Smooth muscle cell (in vitro differentiated cells): ENCODE measurements at regions not wholly inside any gene's neighbourhood (a gene's known extent, or its start where the extent isn't known, plus 50 kb on each side); places are given as distances from the start of the nearest gene placed in this dataset.

Source experiments
- DNase-seq: peaks from one replicate; lab custom pipeline; 2025; ENCODE audit not compliant: unreplicated experiment; lab: John Stamatoyannopoulos, UW
- H2AFZ ChIP-seq: fragments of 200-600 bp; sonication (generic); 2 replicates; pipeline ENCODE4 v1.6.0; 2016; ENCODE audit warnings: antibody characterized with exemption, low read depth, mild to moderate bottlenecking
- H3F3A ChIP-seq: fragments of 200-600 bp; sonication (generic); 2 replicates; pipeline ENCODE4 v1.6.0; 2017; ENCODE audit warnings: antibody characterized with exemption, low read depth
- H3K27ac ChIP-seq: fragments of 200-600 bp; sonication (generic); 2 replicates; pipeline ENCODE4 v1.5.1; 2016; ENCODE audit warnings: low read depth, mild to moderate bottlenecking
- H3K27me3 ChIP-seq: fragments of 200-600 bp; sonication (generic); 2 replicates; pipeline ENCODE4 v1.6.1; 2016; ENCODE audit warnings: low read depth, mild to moderate bottlenecking
- H3K36me3 ChIP-seq: fragments of 200-600 bp; sonication (generic); 2 replicates; pipeline ENCODE4 v1.5.1; 2016; ENCODE audit warnings: low read depth
- H3K4me1 ChIP-seq: fragments of 200-600 bp; sonication (generic); 2 replicates; pipeline ENCODE4 v1.5.1; 2016; ENCODE audit warnings: low read depth
- H3K4me2 ChIP-seq: fragments of 200-600 bp; sonication (generic); 2 replicates; pipeline ENCODE4 v1.6.0; 2016; ENCODE audit warnings: mild to moderate bottlenecking
- H3K4me3 ChIP-seq: fragments of 200-600 bp; sonication (generic); 2 replicates; pipeline ENCODE4 v1.5.1; 2016; ENCODE audit warnings: mild to moderate bottlenecking
- H3K79me2 ChIP-seq: fragments of 200-600 bp; sonication (generic); 2 replicates; pipeline ENCODE4 v1.6.0; 2016; ENCODE audit warnings: low read depth, mild to moderate bottlenecking
- H3K9ac ChIP-seq: fragments of 200-600 bp; sonication (generic); 2 replicates; pipeline ENCODE4 v1.6.0; 2016; ENCODE audit warnings: low read depth
- H3K9me3 ChIP-seq: fragments of 200-600 bp; sonication (generic); replicated peaks from 2 replicates; pipeline ENCODE4 v1.5.1; 2016; ENCODE audit warnings: low read depth
- H4K20me1 ChIP-seq: fragments of 200-600 bp; sonication (generic); 2 replicates; pipeline ENCODE4 v1.6.0; 2016; ENCODE audit warnings: low read depth
- WGBS: methylation state at CpG from one replicate; pipeline ENCODE4 v1.1.7; 2016; ENCODE audit warnings: low lambda C conversion rate; 5-methylcytosine and 5-hydroxymethylcytosine counted together
- TF ChIP-seq, protein P1 (sequence below): fragments of 200-600 bp; sonication (generic); IDR thresholded peaks from 2 replicates; pipeline ENCODE4 v1.5.1; 2017; ENCODE audit warnings: borderline replicate concordance, mild to moderate bottlenecking, antibody characterized with exemption; ENCODE audit not compliant: insufficient read depth, poor library complexity, severe bottlenecking

DNA sequence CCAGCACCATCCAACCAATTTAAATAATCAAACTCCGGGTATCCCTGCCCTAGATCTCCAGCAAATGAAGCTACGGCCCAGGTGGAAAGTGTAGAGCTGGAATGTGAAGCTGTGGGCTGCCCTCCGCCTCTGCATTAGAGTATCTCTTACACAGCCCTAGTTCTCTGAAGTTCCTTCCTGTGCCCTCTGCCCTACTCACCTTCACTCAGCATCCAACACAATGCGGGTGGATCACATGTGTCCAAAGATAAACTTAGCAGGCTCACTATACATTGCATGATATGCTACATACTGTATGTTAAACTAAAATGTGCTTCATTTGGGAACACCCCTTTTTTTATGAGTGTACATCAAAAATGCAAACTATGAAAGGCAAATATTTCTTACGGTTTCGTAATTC, 70.0 kb upstream of the RAD23B start:
- Histone ChIP-seq H3K4me2 (peak overlapping the region; percentile 40), H3K79me2 (no peaks in the 10 kb centered on the region), H3K4me3 (no peak overlapping the region), H4K20me1 (no peaks in the 10 kb centered on the region), H3K27ac (peak overlapping the region; percentile 68), H3K36me3 (no peaks in the 10 kb centered on the region), H3K4me1 (no peaks in the 10 kb centered on the region), H3K9me3 (no peaks in the 10 kb centered on the region), H3K27me3 (no peaks in the 10 kb centered on the region), H2AFZ (no peak overlapping the region), H3F3A (peaks cover 12% of the 10 kb centered on the region), H3K9ac (no peak overlapping the region)
- no peak for DNase-seq
- 84% methylated on average over 6 of the region's 6 CpGs for WGBS
- TF ChIP-seq, protein P1, sequence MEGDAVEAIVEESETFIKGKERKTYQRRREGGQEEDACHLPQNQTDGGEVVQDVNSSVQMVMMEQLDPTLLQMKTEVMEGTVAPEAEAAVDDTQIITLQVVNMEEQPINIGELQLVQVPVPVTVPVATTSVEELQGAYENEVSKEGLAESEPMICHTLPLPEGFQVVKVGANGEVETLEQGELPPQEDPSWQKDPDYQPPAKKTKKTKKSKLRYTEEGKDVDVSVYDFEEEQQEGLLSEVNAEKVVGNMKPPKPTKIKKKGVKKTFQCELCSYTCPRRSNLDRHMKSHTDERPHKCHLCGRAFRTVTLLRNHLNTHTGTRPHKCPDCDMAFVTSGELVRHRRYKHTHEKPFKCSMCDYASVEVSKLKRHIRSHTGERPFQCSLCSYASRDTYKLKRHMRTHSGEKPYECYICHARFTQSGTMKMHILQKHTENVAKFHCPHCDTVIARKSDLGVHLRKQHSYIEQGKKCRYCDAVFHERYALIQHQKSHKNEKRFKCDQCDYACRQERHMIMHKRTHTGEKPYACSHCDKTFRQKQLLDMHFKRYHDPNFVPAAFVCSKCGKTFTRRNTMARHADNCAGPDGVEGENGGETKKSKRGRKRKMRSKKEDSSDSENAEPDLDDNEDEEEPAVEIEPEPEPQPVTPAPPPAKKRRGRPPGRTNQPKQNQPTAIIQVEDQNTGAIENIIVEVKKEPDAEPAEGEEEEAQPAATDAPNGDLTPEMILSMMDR, result no peak

DNA sequence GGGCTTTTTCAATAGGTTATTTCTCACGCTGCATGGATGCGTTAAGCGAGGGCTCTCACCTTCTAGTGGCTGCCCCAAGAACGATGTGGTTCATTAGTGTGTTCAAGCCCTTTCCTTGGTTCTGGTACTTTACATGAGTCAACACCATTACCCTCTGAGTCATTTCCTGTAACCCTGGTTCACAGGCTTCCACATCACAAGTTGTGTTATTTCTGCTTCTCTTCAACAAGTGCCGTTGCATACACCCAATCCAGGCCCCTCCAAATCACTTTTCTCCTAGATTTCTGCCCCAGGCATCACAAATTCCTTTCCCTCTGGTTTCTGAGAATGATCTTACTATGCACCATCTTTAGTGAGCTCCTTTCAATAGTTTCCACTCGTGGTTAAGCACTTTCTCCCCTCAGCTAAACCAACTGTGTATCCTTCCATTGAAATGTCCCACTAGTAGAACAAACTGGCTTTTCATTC, 69.5 kb upstream of the RAD23B start:
- Histone ChIP-seq H3K4me3 (no peak overlapping the region), H3K4me2 (peak overlapping the region; percentile 40), H3K79me2 (no peaks in the 10 kb centered on the region), H3F3A (peaks cover 12% of the 10 kb centered on the region), H3K4me1 (no peaks in the 10 kb centered on the region), H4K20me1 (no peaks in the 10 kb centered on the region), H3K27ac (peak overlapping the region; percentile 68), H3K9ac (peak overlapping the region; percentile 10), H2AFZ (no peak overlapping the region), H3K27me3 (no peaks in the 10 kb centered on the region), H3K9me3 (no peaks in the 10 kb centered on the region), H3K36me3 (no peaks in the 10 kb centered on the region)
- TF ChIP-seq, protein P1, result no peak
- 14% methylated on average over 6 of the region's 6 CpGs for WGBS
- DNase-seq, result no peak

DNA sequence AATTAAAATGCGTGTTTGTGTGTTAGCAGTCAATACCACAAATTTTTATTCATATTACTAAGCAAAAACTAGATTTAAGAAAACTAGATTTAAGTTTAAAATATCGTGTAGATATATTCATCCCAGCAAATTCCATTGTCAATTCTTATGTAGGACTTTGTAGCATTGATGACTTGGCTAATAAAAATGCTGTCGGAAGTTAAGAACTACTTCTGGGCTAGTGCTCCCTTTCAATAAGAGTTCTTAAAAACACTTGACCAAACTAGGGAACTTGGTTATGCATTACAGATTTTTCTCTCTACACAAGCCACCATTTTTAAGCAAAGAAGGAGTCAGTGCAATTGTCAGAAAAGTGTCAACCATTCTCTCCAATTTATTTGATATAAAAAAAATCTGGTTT, 68.7 kb upstream of the RAD23B start:
- H3K9me3 ChIP-seq, result no peaks in the 10 kb centered on the region
- DNase-seq, result no peak
- H3K4me3 ChIP-seq, result no peak overlapping the region
- H3K27ac ChIP-seq, result peak overlapping the region; percentile 68
- H3K36me3 ChIP-seq, result no peaks in the 10 kb centered on the region
- H4K20me1 ChIP-seq, result no peaks in the 10 kb centered on the region
- H3F3A ChIP-seq, result peaks cover 12% of the 10 kb centered on the region
- 89% methylated on average over 3 of the region's 3 CpGs for WGBS
- H3K9ac ChIP-seq, result no peak overlapping the region
- H3K4me2 ChIP-seq, result no peak overlapping the region
- H3K79me2 ChIP-seq, result no peaks in the 10 kb centered on the region
- H3K4me1 ChIP-seq, result no peaks in the 10 kb centered on the region
- TF ChIP-seq, protein P1, result no peak
- no peak overlapping the region for H2AFZ ChIP-seq
- no peaks in the 10 kb centered on the region for H3K27me3 ChIP-seq

DNA sequence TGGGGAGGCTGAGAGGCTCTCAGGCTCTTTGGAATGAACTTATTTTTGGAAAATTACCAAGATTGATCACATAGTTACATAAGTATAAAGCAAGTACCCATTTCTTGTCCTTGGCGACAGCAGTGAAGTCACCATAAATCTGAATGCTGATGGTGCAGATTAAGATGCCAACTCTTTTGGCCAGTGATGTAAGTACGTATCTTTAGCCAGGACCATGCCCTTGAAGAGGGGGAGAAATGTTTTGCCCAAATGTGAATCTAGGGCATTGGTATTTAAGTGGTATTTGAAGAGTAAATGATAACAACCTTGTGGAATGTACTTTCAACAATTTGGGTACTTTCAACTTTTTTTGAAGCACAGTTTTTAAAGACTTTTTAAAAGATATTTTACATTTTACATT, 68.2 kb upstream of the RAD23B start:
- DNase-seq, result no peak
- no peaks in the 10 kb centered on the region for H4K20me1 ChIP-seq
- no peaks in the 10 kb centered on the region for H3K4me1 ChIP-seq
- H3K4me3 ChIP-seq, result no peak overlapping the region
- H3F3A ChIP-seq, result peaks cover 12% of the 10 kb centered on the region
- no peaks in the 10 kb centered on the region for H3K27me3 ChIP-seq
- no peak overlapping the region for H2AFZ ChIP-seq
- 82% methylated on average over 2 of the region's 2 CpGs for WGBS
- no peak overlapping the region for H3K4me2 ChIP-seq
- TF ChIP-seq, protein P1, result no peak
- H3K79me2 ChIP-seq, result no peaks in the 10 kb centered on the region
- no peaks in the 10 kb centered on the region for H3K9me3 ChIP-seq
- H3K9ac ChIP-seq, result no peak overlapping the region
- H3K36me3 ChIP-seq, result no peaks in the 10 kb centered on the region
- H3K27ac ChIP-seq, result no peak overlapping the region
